HG02798 (cell line): ENCODE measurements at regions not wholly inside any gene's neighbourhood (a gene's known extent, or its start where the extent isn't known, plus 50 kb on each side); places are given as distances from the start of the nearest gene placed in this dataset.

Source experiments
- ATAC-seq: cut with Tn5 transposase; IDR thresholded peaks from one replicate; pipeline ENCODE4 v1.9.1; 2021; ENCODE audit warnings: mild to moderate bottlenecking; ENCODE audit not compliant: unreplicated experiment, poor library complexity

- ATAC-seq = no peak
Measured at GRCh38 chr10:31081937-31082840, 50.5 kb upstream of the ZNF438 start.

GRCh38 chr10:31083765-31084184 lies 52.1 kb upstream of the ZNF438 start:
- ATAC-seq = peak; percentile 48

- ATAC-seq = no peak
Measured at GRCh38 chr10:31087011-31087410, 55.3 kb upstream of the ZNF438 start.

- ATAC-seq = no peak
Measured at GRCh38 chr10:31087851-31088250, 56.2 kb upstream of the ZNF438 start.

GRCh38 chr10:31090894-31091607 lies 59.4 kb upstream of the ZNF438 start:
- no peak for ATAC-seq

GRCh38 chr10:31095677-31096560 lies 64.3 kb upstream of the ZNF438 start:
- no peak for ATAC-seq

GRCh38 chr10:31098046-31098445 lies 66.4 kb upstream of the ZNF438 start:
- ATAC-seq = no peak

GRCh38 chr10:31099094-31099493 lies 67.4 kb upstream of the ZNF438 start:
- ATAC-seq = no peak

GRCh38 chr10:31099664-31100063 lies 68.0 kb upstream of the ZNF438 start:
- no peak for ATAC-seq

- ATAC-seq = no peak
Measured at GRCh38 chr10:31100115-31100601, 68.5 kb upstream of the ZNF438 start.

- no peak for ATAC-seq
Measured at GRCh38 chr10:31100662-31101061, 69.0 kb upstream of the ZNF438 start.

- ATAC-seq = peak; percentile 72
Measured at GRCh38 chr10:31101123-31101522, 69.5 kb upstream of the ZNF438 start.

- ATAC-seq = no peak
Measured at GRCh38 chr10:31102421-31102820, 70.8 kb upstream of the ZNF438 start.

GRCh38 chr10:31103112-31103511 lies 71.4 kb upstream of the ZNF438 start:
- no peak for ATAC-seq

GRCh38 chr10:31112961-31113360 lies 81.3 kb upstream of the ZNF438 start:
- no peak for ATAC-seq

- no peak for ATAC-seq
Measured at GRCh38 chr10:31116226-31116625, 84.6 kb upstream of the ZNF438 start.

GRCh38 chr10:31118556-31118955 lies 86.9 kb upstream of the ZNF438 start:
- no peak for ATAC-seq

- no peak for ATAC-seq
Measured at GRCh38 chr10:31120392-31120791, 88.7 kb upstream of the ZNF438 start.

- ATAC-seq = no peak
Measured at GRCh38 chr10:31120961-31121685, 89.5 kb upstream of the ZNF438 start.
